ENCODE measurements at regions not wholly inside any gene's neighbourhood (a gene's known extent, or its start where the extent isn't known, plus 50 kb on each side); places are given as distances from the start of the nearest gene placed in this dataset.

DNA sequence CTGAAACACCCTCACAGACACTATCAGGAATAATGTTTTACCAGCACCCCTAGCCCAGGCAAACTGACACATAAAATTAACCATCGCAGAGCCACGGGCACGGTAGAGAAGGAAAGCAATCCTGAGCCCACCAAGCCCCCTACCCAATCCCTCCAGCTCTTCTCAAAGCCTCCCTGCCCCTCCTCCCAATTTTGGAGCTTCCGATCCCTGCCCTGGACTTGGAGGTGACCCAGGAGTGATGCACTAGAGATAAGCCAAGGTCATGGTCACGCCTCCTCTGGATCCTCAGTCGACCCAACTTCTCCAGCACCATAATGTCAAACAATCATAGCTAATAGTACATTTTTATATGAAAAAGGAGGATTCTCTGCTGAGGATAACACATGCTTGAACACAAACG, 188.7 kb upstream of the NSMCE3 start:
- TF ChIP-seq CTCF (IDR thresholded peaks at IDR 0.05; ENCODE audit: extremely low read depth in 1 of 2, insufficient read depth in 1 of 2, low read depth in 1 of 2, low read length in 2 of 2): no peak
- no peak for TF ChIP-seq POLR2AphosphoS5 (IDR thresholded peaks at IDR 0.05; ENCODE audit: insufficient read depth, low read depth, low read length)
- TF ChIP-seq FOS (IDR thresholded peaks at IDR 0.05; ENCODE audit: borderline replicate concordance, insufficient read depth, low read length): no peak
- no peak for TF ChIP-seq POLR2A (IDR thresholded peaks at IDR 0.05; ENCODE audit: low read depth, low read length)
- no peak for TF ChIP-seq EZH2 (IDR thresholded peaks at IDR 0.05; ENCODE audit: borderline replicate concordance, low read depth, low read length, severe bottlenecking)
